CD1c-positive myeloid dendritic cell (primary cell): ENCODE measurements at regions not wholly inside any gene's neighbourhood (a gene's known extent, or its start where the extent isn't known, plus 50 kb on each side); places are given as distances from the start of the nearest gene placed in this dataset.
"Not testable (repeated sequence)": the region's sequence is repeated elsewhere in the genome, so short reads cannot be mapped to it uniquely, and the experiment has no call there.

Experiments
- DNase-seq: peaks from one replicate; pipeline ENCODE4 v3.0.0-alpha.2; 2016; ENCODE audit errors: extremely low spot score

DNA sequence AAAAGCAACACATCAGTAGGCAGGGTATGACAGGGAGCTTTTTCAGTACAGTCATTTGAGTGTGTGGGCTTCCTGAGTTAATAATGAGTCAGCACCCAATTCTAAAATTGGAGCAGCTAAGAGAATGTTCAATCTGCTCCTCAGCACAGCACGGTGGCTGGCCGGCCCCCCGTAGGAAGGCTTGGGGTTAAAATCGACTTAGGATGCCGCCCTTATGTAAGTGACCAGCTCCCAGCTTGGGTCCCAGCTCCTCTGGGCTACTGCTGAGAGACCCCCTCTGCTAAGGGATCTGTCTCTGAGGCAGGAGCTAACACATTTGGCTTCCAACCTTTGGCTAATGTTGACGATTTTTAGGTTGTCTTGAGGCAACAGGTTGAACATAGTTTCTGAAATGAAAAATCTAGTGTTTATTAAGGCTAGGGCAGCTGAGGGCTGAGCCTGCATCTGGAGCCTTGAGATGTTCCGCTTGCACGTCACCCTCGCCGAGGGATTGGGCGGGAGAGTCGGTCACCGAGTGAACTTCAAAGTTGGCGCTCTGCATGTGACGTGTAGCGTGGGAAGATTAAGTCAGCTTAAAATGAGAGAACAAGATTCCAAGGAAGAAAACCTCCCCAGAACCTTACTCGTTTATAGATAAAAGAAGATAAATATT lies 291.3 kb upstream of the PLGLB2 start:
- peak; percentile 1 for DNase-seq

DNA sequence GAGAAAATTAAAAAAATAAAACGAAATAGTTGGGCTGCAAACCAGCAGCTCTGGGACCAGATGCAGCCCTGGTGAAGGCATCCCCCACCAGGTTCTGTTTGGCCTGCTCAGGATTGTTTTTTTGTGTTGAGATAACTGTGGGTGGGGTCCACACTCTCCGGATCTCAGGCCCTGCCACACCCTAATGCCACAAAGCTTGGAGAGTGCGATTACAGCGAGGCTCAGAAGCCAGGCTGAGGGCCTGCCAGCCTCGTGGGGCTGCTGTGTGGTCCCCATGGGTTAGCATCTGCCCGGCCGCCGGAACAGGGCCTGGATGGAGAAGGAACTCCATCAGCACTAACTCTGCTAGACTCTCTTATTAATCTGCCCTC lies 290.8 kb upstream of the PLGLB2 start:
- DNase-seq: not testable (repeated sequence)

DNA sequence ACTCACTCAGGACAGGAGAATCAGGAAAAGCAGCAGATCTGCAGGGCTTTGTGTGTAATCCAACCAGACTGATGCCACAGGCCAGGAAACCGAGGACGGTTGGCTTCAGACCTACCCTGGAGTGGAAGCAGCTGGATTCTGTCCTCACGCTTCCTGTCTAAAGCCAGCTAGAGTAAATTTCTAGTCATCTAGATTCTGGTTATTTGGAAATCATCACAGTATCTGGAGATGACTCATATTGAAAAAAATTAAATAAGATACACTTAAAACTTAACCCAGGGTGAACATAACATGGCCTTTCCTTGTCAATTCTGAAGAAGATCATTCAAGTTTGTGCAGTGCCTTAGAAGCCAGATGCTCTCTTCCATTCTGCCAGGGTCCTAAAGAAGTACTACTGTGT lies 288.9 kb upstream of the PLGLB2 start:
- not testable (repeated sequence) for DNase-seq

DNA sequence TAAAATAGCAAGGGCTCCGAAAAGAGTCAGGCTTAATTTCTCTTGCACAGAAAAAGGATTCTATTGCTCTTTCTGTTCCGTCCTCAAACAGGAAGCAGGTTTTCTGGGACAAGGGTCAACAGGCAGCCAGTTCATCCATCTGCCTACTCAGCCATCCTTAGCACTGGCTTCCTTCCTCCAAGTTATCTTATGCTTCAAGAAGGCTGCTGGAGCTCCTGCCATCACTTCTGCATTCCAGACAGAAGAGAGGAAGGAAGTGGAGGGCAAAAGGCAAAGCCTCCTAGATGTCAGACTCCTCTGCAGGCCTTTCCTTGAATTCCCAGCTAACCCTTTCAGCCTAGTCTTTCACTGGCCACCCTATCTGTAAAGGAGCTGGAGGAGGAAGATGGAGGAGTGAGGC lies 287.8 kb upstream of the PLGLB2 start:
- peak; percentile 51 for DNase-seq

DNA sequence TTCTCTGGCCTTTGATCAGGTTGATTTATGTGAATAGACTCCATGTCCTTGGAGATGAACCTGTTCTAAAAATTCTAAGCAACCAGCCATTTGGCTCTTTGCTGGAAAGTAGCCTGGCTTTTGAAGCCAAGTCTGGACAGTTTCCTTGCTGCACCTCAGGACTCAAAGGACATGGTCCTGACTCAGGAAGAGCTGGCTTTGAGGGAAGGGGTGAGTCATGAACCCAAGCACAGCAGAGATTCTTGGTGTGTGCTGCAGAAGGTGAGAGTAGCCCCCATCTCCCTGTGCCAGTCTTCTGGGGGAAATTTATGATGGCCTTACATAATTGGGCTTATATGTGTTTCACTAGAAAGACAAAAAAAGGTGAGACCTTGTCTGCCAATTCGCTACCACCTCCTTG lies 287.2 kb upstream of the PLGLB2 start:
- DNase-seq: not testable (repeated sequence)

DNA sequence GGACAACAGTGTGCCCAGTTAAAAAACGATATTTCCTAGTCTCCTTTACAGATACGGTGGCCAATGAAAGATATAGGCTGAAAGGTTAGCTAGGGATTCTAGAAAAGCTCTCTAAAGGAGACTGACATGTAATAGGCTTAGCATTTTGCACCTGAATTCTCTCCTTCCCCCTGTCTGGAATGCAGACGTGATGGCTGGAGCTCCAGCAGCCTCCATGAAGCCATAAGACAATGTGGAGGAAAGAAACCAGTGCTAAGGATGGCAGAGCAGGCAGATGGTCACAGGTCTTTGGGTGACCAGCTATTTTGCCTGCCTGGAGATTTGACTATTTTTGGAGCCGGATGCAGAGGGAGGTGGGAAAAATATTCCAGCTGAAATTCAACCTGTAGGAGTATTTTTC lies 286.2 kb upstream of the PLGLB2 start:
- DNase-seq: not testable (repeated sequence)

DNA sequence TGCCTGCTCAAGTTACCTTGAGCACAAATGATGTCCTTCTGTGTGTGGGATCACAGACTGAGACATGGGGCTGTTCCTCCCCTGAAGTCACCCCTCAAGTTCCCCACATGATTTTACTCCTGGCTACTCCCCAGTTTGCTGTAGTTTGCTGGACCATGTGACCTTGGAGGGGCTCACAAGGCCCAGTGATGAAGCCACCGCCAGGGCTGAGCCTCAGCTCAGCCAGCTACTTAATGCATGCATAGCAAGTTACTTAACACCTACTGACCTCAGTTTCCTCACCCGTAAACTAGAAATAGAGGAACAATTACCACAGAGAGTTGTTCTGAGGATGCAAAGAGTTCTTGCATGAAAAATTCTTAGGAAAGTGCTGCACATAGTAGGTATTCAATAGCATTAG lies 283.7 kb upstream of the PLGLB2 start:
- DNase-seq: peak; percentile 27

DNA sequence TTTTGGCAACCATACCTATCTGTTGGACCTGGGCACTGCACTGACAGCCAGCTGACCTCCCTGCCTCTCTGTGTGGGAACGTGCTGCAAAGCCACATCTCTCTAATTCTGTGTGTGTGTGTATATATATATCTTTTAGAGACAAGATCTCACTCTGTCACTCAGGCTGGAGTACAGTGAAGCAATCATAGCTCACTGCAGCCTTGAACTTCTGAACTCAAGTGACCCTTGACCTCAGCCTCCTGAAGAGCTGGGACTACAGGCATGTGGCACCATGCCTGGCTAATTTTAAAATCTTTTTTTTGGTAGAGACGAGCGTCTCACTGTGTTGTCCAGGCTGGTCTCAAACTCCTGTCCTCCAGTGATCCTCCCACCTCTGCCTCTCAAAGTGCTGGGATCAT lies 282.2 kb upstream of the PLGLB2 start:
- not testable (repeated sequence) for DNase-seq

DNA sequence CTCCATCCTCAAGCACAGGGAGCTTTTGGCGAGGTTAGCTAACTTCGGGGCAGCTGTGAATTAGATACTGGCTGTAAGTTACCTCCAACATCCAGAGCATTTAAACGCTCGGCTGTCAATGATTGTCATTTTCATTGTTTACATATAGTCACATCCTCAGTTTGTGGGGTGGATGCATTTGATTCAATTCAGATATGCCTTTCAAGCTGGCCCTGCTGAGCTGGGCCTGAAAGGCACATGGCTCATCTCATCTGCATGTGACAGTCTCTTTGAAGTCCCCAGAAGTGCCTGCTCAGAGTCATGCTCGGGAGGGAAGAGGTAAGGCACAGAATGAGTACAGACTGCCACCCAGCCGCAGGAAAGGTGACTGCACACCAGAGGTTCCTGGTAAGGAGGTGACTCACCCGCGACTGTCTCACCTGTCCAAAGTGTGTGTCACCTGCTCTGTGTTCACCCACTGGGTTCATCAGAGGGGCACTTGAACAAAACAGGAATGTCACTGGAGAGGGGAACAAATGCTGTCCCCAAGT lies 281.2 kb upstream of the PLGLB2 start:
- not testable (repeated sequence) for DNase-seq

DNA sequence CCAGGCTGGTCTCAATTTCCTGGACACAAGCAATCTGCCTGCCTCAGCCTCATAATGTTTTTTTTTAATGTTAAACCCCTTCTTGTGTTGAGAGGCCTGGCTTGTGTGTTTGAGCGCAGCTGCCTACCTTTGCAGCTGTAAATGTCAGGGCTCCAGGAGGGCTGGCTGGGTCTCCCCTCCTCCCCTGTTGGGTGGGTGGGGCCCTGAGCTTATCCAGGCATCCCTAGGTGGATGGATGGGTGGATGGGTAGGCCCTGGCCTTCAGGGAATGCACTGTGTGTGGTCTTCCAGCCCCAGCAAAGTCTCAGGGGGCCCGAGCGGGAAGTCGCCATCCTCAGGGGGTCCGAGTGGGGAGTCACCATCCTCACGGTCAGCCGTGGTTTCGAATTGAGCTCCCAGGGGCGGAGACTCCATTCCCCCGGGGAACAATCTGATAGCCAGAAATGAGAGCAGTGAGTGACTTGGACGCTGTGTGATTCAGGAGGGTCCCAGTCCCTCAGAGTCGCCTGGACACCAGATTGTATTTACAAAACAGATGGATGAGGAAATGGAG lies 279.4 kb upstream of the PLGLB2 start:
- not testable (repeated sequence) for DNase-seq

DNA sequence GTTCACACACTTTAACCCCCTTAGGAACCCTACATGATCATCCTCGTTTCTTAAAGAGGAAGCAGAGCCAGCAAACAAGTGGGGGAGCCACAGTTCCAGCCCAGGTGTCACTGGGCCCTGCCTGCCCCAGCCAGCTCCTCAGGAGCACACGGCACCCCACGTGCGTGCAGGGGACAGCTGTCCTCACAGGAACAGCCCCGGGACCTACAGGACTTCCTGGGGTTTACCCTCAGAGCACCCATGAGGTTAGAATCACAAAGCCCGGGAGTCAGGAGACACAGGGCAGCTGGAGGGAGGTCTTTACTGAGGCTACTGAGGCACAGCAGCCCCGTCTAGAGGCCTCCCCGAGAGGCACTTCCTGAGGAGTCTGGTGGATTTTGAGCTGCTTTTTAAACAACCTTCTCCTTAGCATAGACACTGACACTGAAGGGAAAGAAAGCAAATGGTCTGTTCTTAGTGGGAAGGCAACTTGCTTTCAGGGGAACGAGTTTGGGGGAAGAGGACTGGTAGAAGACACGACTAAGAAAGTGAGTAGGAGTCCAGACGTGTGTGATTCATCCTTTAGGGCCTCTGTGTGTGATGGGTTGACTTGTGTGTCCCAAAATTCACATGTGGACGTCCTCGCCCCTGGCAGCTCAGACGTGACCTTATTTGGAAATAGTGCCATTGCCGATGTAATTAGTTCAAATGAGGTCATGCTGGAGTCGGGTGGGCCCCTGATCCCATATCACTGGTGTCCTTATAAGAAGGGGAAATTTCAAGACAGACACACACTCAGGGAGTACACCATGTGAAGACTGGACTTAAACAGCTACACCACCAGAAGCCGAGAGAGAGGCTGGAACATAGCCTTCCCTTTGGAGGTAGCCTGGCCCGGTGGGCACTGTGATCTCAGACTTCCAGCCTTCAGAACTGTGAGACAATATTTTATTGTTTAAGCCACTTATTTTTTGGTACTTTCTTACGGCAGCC lies 278.4 kb upstream of the PLGLB2 start:
- DNase-seq: peak; percentile 69

DNA sequence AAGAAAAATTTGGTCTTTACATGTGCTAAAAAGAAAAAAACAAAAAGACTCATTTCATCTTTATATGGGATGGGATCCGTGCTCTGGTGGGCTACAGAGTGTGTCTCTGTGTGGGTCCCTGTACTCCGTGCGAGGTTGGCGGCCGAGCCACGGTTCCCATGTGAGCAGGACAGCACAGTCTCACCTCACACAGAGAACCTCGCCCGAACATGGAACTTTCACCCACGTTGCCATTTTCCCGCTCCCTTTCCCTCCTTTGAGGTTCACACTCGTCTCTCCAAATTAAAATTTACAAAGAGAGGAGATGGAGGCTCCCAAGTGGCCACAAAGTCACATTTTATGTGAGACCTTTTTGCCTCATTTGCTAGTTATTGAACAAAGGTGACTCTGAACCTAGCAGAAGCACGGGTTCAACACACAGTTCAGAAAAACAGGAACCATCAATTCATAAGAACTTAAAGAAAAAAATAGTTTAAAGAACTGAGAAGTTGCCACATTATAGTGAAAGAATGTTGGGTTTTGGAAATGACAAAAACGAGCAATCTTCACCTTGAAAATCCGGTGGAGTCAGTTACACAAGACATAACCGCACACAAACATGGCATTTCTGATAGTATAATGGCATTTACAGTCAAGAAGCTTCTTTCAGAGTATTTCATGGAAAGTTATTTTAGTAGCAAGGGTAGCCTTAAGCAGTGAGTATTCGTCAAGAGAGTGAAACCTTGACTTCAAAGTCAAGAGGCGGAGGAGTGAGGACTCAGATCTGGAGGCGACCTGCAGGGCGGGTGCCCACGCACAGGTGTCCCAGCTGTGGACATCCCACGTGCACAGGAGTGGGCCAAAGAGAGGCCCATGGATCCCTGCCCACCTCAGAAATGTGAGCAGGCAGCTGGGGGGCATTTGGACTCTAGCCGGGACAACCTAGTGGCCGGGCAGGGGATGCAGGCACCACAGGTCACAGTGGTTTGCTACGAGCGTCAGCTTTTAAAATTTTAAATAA lies 277.2 kb upstream of the PLGLB2 start:
- peak; percentile 61 for DNase-seq

DNA sequence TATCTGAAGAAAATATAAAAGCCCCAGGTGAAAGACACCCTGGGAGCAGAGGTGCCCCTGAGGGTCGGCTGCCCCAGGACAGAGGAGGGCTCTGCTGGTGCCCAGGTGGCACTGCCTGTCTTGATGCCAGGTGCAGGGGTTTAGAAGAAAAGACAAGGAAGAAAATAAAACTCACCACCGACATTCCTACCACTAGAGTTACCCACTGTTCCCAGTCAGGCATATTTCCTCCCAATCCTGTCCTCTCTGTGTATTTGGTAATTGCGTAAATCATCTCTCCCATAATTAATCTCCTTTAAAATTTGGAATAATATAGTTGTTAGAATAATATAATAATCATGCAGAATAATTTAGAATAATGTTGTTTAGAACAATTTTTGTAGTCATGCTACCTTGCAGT lies 276.4 kb upstream of the PLGLB2 start:
- not testable (repeated sequence) for DNase-seq

DNA sequence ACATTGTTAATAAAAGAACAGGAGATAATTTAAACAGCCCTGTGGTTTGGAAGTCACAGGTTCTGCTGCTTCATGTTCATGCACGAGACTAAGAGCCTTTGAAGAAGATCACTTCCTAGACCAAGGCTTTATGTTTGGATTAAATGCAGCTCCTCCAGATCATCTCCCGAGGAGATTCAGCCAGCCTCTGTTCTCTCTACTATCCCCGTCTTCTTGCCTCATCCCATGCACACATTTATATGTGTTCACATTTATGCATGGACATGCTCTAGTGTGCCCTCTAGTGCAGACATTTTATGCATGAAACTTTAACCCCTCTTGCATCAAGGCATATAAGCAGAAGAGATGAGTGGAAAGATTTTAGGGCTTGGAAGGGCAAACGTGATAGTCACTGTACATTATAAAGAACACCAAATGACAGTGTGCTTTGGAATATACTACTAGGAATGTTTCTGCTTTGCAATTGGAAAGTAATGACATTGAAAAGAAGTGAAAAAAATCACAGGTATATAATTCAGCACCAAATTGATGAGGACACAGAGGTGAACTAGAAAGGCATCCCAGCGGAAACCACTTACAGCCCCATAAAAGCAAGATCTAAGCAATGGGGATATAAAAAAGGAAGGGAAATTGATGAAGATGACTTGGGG lies 271.5 kb upstream of the PLGLB2 start:
- DNase-seq: not testable (repeated sequence)

DNA sequence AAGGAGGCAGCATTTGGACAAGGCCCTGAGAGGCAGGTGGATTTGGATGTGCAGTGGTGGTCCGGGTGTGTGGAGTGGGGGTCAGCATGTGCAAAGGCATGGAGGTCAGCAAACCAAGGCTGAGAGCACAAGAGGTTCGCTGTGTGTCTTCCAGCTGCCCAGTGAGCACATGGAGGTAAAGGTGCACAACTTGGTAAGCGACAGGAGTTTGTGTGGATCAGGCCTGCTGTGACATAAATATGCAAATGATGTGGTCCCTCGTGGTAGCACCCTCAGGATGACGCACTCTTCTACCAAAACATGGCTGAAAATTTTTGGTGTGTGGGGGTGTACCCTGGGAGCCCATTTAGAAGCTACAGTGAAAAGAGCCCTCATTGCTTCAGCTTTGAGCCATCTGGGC lies 271.0 kb upstream of the PLGLB2 start:
- DNase-seq: not testable (repeated sequence)

DNA sequence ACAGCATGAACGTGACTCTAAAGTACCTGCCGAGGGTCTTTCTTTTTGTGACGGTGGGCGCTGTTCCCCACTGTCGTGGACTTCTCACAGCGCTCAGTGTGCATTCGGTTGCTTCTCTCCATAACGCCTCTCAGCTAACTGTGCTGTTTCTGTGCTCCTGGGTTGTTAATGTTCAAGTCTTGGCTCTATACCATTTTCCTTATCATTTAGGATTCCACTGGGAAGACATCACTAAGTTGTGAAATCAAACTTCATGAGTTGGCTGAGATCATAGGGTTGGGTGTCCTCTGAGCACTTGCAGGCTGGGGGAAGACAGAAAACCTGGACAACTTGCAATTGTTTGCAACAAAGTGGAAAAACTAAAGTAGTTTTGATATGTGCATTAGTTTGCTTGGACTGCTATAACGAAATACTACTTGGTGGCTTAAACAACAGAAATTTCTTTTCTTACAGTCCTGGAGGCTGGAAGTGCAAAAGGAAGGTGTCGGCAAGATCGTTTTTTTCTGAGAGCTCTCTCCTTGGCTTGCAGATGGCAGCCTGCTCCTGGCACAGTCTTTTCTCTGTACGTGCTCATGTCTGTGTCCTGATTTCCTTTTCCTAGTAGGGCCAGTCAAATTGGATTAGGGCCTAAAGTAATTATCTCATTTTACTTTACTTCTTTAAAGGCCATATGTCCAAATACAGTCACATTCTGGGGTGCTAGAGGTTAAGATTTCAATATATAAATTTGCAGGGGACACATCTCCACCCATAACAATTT lies 270.0 kb upstream of the PLGLB2 start:
- not testable (repeated sequence) for DNase-seq

DNA sequence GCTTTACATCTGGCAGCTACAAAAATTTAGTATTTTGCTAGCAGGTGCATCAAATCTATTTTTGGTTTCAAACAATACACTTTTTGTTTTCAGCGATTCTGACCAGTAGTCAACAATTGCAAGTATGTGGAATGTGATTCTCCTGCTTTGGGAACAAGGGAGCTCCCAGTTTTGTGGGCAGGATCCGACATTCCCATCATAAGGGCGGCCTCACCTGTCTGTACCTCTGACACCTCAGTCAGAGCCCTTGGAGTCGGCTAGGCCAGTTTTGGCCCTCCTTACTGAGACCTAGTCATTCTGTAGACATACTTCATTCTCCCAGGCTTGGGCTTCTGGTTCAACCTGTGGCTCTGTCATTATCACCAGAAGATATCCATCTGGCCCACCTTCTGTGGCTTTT lies 269.0 kb upstream of the PLGLB2 start:
- DNase-seq: not testable (repeated sequence)

DNA sequence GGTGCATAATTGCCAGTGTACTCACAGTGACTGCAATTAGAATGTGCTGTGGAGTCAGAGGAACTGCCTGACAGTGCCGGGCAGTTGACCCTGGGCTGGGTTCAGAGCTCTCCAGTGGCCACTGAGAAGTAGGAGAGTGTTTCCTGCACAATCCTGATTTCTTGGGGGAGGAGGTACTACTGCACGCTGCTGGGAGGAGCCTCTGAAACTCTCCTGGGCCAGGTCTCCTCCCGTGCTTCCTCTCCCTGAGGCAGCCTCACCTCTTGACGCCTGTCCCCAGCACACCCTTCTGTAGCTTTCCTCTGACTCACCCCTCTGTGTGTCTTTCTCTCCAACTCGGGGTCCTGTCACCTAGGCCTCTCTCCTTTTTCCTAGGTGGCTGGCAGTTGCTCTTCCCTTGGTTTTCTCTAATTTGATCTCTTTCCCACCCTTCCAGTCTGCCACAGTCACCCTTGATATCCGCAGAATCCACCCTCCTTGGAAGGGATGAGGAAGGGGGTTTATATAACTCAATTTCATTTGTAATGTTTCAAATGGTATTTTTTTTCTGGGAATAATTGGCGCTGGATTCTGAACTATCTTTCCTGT lies 264.7 kb upstream of the PLGLB2 start:
- not testable (repeated sequence) for DNase-seq

DNA sequence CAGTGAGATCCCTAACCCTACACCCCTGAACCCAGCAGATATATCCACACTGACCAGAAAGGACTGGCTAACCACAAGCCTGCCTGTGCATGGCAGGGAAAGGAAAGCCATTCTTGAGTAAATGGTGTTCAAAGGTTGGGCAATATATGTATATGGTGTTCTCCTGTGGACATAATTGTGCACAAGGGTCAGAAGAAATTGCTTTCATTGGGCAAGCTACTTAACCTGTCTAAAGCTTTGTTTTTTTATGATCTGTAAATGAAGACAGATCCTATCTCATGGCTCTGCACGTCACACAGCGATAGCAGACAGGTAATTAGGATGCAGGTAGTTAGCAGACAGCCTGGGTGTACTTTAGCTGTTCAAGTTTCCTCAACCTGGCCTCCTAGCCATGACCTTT lies 263.5 kb upstream of the PLGLB2 start:
- DNase-seq: not testable (repeated sequence)
